NCI-H2081 (cell line): ENCODE measurements at regions not wholly inside any gene's neighbourhood (a gene's known extent, or its start where the extent isn't known, plus 50 kb on each side); places are given as distances from the start of the nearest gene placed in this dataset.
"Not testable (repeated sequence)": the region's sequence is repeated elsewhere in the genome, so short reads cannot be mapped to it uniquely, and the experiment has no call there.

ENCODE experiments used
- DNase-seq, 2 experiments: peaks; one replicate each; lab custom pipeline; 2025; lab: John Stamatoyannopoulos, UW

DNA sequence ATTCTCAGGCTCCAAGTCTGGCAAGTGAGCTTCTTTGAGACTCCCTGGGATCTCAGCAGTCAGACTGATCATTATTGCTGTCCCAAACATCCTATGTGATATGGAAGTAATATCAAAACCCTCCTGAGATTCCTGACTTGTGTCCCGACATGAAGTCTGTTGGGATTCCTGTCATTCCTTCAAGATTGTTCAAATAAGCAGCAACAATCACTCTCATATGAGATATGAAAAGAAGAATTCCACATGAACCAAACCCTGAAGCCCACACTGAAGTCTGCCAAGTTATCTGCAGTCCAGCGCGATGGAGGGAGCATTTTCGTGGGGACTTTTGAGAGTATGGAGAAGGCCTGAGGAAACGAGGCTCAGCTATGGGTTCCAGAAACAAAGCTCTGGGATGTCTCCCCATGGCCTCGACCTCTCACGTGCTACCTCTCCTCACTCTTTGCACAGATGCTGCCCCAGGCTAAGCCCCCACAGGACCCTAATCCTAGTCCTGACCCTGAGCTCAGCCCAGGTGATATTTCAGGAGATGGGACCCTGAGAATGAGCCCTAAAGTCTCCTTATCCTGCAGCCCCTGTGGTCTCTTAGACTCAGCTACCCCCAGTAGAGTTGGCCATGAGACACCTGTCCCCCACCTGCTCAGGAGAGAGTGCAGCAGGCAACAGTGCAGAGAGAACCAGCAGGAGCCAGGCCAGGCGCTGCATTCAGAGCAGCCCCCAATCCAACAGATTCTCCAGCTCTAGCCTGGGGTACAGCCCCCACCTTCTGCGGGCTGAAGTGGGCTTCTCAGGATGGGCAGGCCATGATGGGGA lies 100.2 kb downstream of the GGTLC2 start:
- DNase-seq = no peak

DNA sequence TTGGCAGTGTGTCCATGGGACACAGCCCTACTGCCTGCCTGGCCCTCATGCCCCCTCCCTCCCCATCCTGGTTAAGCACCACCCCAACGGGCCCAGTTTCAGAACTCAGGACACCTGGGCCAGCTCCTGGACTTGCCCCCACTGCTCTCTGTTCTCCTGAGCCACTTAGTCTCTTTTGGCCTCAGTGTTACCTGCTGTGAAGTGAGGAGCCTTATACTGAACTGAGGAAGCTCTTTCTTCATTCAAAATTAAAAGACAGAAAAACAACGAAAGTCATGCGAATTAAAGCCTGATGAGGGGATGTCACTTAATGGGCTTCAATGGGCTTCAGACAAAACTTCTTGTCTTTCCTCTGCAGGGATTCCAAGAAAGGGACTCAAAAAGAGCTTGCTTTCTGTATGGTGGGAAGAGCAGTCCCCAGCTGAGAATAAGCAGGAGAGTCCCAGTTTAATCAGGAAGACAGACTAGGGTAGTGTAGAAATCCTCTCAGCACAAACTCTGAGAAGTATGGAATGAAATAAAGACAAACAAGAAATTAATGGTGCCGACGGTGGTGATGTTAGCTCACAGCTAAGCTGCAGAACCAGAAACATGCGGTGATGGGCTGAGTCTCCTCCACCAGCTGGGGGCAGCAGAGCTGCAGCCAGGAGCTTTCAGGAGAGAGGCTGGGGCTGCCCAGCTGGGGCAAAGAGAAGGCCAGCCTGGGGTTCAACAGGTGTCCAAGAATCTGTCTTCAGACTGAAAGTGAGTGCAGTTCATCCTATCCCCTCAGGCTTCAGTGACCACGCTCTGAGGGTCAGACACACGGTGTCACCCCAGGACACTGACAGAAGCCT lies 101.0 kb downstream of the GGTLC2 start:
- DNase-seq = peak in 1 of 2 experiments; percentile 2

DNA sequence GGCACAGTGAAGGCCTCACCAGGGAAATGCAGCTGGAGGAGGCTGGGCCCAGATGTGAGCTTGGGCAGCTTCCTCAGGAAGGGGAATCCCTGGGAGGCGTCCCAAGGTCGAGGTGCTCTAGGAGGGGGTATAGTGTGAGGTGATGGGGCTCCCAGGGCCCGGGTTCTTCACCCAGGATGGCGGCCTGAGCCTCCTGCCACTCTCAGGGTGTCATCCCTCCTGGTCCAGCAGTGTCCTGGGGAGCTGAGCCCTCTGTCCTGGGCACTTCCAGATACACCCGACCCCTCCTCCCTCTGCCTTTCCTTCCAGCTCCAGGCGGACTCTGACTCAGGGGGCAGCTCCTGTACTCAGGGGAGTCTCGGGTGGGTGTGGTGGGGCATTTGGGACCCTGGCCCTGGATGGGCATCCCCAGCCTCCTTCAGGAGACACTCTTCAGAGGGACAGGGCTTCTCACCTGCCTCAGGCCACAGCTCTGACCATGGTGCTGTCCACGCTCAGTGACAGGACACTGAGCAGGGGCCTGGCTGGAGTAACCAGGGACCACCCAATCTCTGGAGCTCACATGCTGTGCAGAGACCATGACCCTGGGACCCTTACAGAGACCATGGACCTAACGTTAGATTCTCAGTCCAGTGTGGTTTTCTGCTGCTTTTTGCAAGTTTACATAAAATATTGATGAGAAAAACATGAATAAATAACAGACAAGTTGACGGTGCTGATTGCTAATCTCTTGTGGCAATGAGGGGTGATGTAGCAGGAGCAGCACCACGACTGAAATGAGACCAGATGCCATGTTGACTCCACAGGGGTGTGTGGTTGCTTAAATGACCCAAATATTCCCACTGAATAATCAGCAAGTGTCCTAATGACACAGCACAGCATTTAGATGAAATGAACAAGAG lies 101.9 kb downstream of the GGTLC2 start:
- DNase-seq = no peak

DNA sequence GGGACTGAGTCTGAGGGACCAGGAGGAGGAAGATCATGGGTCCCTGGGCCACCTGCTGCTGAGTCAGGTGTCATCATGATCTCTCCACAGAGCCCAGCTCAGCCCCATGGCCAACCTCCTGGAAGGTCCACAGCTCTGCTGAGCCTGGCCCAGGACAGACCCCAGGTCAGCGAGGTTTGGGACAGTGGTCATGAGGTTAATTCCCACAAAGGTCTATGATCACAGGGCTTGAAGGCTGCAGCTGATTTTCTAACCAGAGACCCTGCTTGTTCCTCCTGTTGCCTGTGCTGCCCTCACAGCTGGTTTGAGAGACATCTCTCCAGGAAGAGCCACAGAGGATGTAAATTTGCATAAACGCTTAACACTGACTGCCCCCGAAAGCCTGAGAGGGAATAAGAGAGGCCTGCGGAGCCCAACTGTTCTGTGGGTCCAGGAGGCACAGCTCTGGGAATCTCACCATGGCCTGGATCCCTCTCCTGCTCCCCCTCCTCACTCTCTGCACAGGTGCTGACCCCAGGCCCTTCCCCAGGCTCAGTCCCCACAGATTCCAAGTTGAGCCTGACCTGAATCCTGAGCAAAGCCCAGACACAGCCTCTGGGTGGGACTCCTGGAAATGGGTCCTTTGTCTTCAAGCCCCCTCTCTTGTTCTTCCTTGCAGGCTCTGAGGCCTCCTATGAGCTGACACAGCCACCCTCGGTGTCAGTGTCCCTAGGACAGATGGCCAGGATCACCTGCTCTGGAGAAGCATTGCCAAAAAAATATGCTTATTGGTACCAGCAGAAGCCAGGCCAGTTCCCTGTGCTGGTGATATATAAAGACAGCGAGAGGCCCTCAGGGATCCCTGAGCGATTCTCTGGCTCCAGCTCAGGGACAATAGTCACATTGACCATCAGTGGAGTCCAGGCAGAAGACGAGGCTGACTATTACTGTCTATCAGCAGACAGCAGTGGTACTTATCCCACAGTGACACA lies 102.8 kb downstream of the GGTLC2 start:
- DNase-seq = no peak

DNA sequence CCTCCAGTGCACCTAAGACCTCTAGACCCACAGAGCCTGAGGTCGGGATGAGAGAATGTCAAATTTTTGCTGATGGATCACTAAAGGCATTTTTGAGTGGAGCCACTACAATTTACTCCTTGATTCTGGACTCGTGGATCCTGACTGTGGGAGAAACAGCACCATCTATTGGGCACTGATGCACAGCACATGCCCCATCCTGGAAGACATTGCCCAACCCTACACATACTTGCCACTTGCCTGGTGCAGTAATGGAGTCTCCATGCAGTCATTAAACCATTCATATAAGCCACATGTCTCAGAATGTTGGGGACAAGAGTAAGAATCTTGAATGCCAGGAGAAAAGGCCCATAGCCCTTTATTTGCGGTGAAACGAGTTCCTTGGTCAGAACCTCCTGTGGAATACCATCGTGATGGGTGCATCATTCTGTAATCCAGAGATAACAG lies 103.9 kb downstream of the GGTLC2 start:
- DNase-seq = peak in 1 of 2 experiments; percentile 11

DNA sequence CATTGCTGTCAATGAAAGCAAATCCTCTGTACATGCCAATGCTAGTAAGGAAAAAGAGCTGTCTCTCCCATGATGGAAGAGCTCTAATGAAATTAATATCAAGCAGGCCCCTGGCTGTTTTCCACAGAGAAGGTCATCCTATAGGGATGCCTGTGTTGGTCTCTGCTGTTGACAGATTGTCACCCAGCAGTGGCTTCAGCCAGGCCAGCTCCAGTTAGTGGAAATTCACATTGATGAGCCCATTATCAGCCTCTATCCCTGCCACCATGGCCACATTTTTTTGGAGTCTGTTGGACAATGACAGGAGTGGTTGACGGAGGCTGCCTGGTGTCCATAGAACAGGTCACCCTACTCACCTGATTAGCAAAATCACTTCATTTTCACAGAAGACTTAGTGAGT lies 104.3 kb downstream of the GGTLC2 start:
- no peak for DNase-seq

DNA sequence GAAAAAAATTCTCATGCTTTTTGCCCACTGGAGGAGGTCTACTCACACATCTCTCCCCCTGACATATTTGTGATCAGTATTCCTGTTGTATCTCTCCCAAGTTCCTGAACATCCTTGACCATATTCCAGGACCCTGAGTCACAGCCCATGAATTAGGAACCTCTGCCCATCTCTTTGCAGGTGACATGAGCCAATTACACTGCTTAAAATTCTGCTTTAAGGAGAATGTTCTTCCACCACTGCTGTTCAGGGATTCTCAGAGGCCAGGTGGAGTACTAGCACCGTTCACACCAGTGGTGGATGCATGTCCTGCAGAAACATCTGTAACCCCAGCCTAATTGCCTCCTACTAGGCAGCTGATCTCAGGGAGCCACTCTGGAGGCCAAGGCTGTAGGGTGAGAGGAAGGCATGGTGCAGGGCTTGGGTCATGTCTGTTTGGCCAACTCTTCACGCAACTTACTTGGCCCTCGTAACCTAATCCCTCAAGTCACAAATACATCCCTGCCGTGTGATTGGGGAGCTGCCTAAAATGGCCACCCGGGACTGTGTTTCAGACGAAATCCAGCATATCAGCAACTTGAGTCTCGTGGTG lies 104.8 kb downstream of the GGTLC2 start:
- no peak for DNase-seq

DNA sequence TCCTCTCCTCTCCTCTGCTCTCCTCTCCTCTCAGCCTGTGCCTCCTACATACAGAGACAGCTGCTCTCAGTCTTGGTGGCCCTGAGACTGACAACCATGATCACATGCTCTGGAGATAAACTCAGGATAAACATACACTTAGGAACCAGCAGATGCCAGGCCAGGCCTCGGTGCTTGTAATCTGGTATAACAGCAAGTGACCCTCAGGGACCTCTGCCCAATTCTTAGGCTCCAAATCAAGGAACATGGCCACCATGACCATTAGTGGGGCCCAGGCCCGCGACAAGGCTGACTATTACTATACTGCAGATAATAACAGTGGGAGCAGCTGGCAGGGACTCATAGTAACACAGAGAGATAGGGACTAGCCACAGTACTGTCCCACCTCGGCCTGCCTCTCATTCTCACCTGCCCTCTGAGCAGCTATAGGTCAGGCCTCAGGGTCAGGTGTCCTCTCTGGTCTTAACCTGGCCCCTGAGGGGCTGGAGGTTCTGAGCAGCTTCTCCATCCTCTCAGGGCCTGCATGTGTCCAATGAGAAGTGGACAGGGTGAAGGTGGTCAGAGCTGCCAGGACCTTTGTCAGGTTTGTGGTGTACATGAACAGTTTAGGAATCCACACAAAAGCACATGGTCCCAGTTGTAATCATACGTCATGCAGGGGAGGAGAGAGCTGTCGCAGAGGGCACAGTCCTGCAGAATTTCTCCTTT lies 106.1 kb downstream of the GGTLC2 start:
- DNase-seq = no peak

DNA sequence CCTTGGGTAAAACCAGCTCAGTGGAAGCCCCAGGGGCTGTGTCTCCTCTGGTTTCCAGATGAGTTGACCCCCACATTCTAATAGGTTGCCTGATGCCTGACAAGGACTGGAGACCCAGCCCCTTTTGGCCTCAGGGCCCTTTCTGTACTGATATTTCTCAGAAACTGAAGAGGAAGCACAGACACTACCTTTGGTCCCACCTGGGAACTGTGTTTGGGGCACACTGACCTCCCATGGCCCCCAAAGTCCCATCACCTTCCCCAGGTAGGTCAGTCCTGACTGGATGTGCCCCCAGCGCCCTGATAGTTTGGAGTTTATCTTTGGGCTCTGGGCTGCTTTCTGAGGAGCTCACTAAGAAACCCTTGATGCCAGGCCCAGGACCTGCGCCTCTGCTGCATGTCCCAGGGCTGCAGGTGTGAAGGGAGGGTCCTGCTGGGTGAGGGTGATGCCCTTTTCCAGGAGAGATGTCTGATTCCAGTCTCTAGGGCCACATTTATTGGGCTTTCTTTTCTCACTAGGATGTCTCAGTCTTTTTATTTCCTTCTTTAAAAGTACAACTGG lies 106.7 kb downstream of the GGTLC2 start:
- DNase-seq = no peak

DNA sequence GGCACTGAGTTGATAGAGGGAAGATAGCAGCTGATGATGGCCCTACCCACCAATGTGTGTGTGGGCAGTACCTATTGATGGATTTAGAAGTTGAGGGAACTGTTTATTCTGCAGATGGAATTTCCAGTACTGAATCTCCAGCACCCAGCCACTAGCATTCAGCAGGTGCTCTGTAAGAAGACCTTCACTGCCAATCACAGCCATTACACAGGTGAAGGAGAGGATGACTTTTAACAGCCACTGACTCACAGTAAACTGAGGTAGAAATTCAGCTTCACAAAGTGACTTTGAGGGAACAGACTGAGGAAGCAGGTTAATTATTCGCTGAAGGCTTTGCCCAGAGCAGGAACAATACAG lies 107.8 kb downstream of the GGTLC2 start:
- DNase-seq = no peak

DNA sequence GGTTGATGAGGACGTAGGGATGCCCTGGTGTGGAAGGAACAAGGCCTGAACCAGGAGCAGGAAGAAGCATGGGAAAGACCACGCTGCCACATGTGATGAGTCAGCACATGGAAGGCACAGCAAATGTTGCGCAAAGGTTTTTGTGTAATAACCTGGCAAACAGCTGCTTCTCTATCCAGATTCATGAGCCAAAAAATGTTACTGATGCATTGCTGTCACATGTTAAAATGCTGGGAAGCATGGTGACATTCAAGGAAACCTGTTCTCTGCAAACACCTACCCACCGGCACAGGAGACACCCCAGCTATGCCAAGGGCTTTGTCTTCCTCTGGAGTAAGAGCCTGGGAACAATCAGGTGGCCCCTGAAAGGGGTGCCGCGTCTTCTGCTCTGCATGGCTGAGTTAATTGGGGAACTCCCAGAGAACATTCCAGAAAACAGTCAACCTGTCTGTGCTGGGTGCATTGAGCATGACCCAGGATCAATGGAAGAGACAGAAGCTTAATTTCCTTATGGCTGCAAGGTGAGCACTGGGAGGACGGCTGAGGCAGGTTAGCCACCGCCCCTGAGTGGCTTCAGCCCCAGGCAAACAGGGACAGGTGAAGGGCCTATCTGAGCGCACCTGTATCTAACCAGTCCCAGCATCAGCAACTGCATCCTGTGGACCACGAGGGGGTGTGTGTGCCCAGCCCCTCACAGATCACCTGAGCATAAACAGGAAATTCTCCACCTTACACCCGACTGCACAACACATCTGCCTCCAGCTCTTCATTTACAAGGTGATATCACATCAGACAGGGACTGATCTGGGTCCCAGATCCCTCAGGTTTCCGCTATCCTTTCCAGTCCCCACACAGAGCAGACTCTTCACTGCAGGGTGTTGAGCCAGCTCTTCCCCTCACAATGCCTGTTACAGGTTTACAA lies 108.4 kb downstream of the GGTLC2 start:
- no peak for DNase-seq

DNA sequence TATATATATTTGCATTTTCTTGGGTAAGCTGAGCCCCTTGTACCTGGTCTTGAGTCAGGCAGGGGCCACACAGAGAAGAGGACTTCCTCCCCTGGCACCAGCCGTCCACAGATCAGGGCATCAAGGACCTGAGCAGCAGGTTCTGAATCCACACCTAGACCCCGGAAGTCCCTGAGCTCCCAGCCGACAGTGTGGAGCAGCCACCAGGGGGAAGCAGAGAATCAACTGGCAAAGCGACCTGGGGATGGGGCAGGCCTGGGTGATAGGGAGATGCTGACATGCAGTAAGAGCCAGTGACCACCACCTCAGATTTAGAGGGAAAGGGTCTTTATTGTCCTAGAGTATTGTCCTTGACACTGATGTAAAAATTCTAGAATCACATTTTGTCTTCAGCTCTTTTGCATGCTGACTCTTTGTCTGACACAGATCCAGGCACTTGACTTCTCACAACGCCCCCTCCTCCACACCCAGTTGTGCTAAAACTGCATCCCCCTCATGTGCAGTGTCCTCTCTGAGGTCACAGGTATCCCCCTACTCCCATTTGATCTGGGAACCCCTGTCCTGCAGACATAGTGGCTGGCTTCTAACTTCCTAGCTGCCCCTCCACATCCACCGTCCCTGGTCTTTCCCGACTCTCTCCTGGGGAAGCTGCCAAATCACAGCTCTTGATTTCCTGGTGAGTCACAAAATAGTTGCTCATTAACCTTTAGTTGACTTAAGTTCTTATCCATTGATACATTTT lies 109.3 kb downstream of the GGTLC2 start:
- peak; percentile 36 to 42 for DNase-seq

DNA sequence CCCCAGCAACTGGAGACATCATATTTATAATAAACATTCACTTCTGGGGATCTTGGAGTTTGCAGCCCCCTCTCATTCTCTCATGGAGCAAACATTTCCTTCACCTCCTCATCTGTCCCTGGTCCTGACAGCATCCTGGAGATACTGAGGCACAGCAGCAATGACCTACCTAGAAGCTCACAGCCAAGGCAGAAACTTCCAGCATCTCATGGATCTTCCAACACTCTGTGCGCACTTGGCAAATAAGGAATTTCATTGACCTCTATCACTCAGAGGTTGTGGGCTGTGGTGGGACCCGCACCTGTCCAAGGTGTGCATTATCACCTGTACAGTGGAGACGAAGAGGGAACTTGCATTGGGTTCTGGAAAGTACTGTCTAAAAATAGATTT lies 109.8 kb downstream of the GGTLC2 start:
- no peak for DNase-seq

DNA sequence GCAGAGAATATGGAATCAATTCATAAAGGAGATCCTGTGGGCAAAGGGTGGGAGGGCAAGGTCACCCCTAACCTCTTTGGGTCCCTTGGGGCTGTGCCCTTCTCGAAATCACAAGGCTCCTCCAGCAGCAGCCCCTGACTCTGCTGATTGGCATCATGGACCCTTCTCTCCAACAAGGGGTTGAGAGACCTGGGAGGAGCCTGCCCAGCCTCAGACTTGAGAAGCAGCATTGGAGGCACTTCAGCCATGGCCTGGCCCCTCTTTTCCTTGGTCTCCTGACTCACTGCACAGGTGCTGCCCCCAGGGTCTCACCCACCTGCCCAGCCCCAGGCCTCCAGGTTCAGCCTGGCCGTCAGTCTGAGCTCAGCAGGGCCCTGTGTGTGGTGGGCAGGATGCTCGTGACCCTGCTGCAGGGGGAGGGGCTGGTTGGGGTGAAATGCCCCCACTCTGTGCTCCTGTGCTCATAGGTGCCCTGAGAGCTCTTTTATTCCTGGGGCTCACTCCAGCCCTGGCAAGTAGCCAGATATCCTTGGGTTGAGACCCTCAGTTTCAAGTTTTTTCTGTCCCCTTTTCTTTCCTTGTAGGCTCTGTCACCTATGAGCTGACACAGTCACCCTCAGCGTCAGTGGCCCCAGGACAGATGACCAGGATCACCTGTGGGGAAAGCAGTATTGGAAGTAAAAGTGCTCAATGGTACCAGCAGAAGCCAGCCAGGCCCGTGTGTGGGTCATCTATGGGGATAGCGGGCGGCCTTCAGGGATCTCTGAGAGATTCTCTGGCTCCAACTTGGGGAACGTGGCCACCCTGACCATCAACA lies 110.8 kb downstream of the GGTLC2 start:
- DNase-seq = no peak

DNA sequence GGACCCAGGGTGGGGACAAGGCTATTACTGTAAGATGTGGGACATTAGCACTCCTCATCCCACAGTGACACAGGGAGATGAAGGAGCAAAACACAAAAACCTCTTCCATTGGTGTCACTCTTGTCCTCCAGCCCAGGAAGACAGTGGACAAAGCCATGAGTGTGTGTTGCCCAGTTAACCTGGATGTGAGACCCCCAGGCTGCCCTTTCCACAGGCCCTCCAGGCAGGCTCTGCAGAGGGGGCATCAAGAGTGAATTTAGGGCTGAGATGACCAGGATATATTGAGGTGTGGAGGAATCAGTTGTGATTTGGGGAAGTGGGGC lies 111.3 kb downstream of the GGTLC2 start:
- DNase-seq = no peak

DNA sequence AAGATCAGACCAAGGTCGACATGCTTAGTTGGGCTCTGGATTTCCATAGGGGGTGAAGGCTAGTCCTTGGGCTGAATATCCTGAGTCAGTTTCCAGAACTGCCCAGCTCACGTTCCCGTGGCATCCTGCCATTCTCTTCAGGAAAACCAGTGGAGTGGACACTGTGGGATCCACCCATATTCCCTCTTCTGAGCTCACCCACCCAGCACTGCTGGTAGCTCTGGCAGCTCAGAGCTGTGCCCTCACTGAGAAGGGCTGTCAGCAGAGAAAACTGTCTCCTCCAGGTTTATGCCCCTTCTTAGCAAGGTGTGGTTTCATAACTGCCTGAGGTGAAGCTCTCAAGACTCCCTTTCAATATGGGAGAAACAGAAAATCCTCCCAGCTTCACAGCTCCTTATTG lies 111.7 kb downstream of the GGTLC2 start:
- DNase-seq = no peak

DNA sequence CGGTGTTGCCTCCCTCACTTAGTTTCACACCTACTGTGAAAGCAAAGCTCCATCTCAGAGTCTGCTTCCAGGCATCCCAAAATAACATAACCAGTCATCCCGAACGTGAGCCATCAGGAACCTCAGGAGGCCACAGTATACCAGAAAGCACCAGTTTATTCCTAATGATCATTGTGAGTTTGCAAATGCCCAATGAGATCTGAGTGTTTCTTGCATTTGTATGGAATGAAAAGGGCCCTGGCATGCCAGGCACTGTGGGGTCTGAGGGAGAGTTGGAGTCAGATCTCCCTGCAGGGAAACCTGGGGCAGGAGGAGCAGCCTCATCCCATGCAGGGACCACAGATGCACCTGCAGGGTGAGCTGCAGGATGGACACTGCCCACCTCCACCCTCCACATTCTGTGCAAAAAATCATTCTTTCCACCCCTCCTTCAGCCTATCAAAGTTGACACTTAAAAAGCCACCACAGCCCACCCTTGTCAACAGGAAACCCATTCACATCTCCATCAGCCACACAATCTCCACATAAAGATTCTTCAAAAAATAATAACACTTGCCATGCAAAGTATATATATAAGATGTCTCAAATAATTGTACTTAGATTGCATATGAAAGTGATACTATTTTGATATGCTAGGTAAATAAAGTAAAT lies 112.3 kb downstream of the GGTLC2 start:
- not testable (repeated sequence) for DNase-seq
